ENCODE measurements at regions not wholly inside any gene's neighbourhood (a gene's known extent, or its start where the extent isn't known, plus 50 kb on each side); places are given as distances from the start of the nearest gene placed in this dataset.

GRCh38 chr13:36552334-36552733 is 120.0 kb downstream of the CCNA1 start:
- DNase-seq, result no peak

- DNase-seq, result no peak
These were observed 120.3 kb upstream of the SERTM1 start for GRCh38 chr13:36553491-36553890.

- DNase-seq, result no peak
These were observed 118.5 kb upstream of the SERTM1 start for GRCh38 chr13:36555151-36555986.

- DNase-seq, result no peak
These were observed 114.4 kb upstream of the SERTM1 start for GRCh38 chr13:36559375-36559774.

- DNase-seq, result no peak
These were observed 106.3 kb upstream of the SERTM1 start for GRCh38 chr13:36567485-36567884.

- DNase-seq, result no peak
These were observed 103.3 kb upstream of the SERTM1 start for GRCh38 chr13:36570489-36570888.

GRCh38 chr13:36571444-36571843 is 102.4 kb upstream of the SERTM1 start:
- no peak for DNase-seq

- DNase-seq, result no peak
These were observed 90.8 kb upstream of the SERTM1 start for GRCh38 chr13:36582977-36583376.

GRCh38 chr13:36599641-36600040 is 74.2 kb upstream of the SERTM1 start:
- no peak for DNase-seq

- no peak for DNase-seq
These were observed 72.6 kb upstream of the SERTM1 start for GRCh38 chr13:36601186-36601585.

GRCh38 chr13:36606060-36606459 is 67.8 kb upstream of the SERTM1 start:
- no peak for DNase-seq

- no peak for DNase-seq
These were observed 65.3 kb upstream of the SERTM1 start for GRCh38 chr13:36608474-36608873.

- no peak for DNase-seq
These were observed 61.6 kb upstream of the SERTM1 start for GRCh38 chr13:36612230-36612629.

GRCh38 chr13:36616706-36617105 is 57.1 kb upstream of the SERTM1 start:
- DNase-seq, result no peak

- DNase-seq, result no peak
These were observed 54.3 kb upstream of the SERTM1 start for GRCh38 chr13:36619535-36619934.
